ENCODE measurements at regions not wholly inside any gene's neighbourhood (a gene's known extent, or its start where the extent isn't known, plus 50 kb on each side); places are given as distances from the start of the nearest gene placed in this dataset.

- H3K4me3 ChIP-seq (replicated peaks in 1 of 2; ENCODE audit: low read depth in 1 of 2, low read length in 2 of 2): no peak overlapping the region
- no peaks in the 10 kb centered on the region for H3K79me2 ChIP-seq (ENCODE audit: insufficient read depth, low read length)
- no peak for TF ChIP-seq REST (IDR thresholded peaks at IDR 0.05; ENCODE audit: low read depth)
- TF ChIP-seq POLR2A (IDR thresholded peaks at IDR 0.05; ENCODE audit: borderline replicate concordance, extremely low read depth, insufficient read depth, insufficient read length): no peak
- TF ChIP-seq CBX3 (IDR thresholded peaks at IDR 0.05; ENCODE audit: low read depth): no peak
- no peak for TF ChIP-seq EZH2phosphoT487 (IDR thresholded peaks at IDR 0.05; ENCODE audit: borderline replicate concordance)
- TF ChIP-seq POLR2AphosphoS5 (IDR thresholded peaks at IDR 0.05; ENCODE audit: low read depth, low read length): no peak
- TF ChIP-seq ZBTB33 (IDR thresholded peaks at IDR 0.05; ENCODE audit: extremely low read depth, insufficient replicate concordance, low read length): no peak
- TF ChIP-seq MAX (IDR thresholded peaks at IDR 0.05): no peak
- TF ChIP-seq SP1 (IDR thresholded peaks at IDR 0.05; ENCODE audit: low read depth): no peak
- no peak for TF ChIP-seq FOSL1 (IDR thresholded peaks at IDR 0.05; ENCODE audit: low read depth)
- H3K9me3 ChIP-seq (ENCODE audit: control insufficient read depth in 1 of 2, insufficient read depth in 1 of 2, low read depth in 1 of 2, low read length in 2 of 2): no peaks in the 10 kb centered on the region
- H3K4me1 ChIP-seq (ENCODE audit: control insufficient read depth in 1 of 2, insufficient read depth in 2 of 2, low read length in 2 of 2): no peaks in the 10 kb centered on the region
- no peak overlapping the region for H3K27ac ChIP-seq (ENCODE audit: low read depth, low read length)
- POLR2A ChIA-PET: no interaction called here
- H3K9me2 ChIP-seq (ENCODE audit: insufficient read depth): no peaks in the 10 kb centered on the region
- intact Hi-C loops (cut with micrococcal nuclease): no loop called here
- no peaks in the 10 kb centered on the region for H4K20me1 ChIP-seq (ENCODE audit: insufficient read depth)
- CTCF ChIA-PET: no interaction called here
- no peaks in the 10 kb centered on the region for H3K27me3 ChIP-seq (ENCODE audit: insufficient read depth, low read length)
- H3K36me3 ChIP-seq (ENCODE audit: control insufficient read depth in 1 of 2, insufficient read depth in 2 of 2, low read length in 2 of 2): no peaks in the 10 kb centered on the region
- ATAC-seq (no peak), DNase-seq (ENCODE audit: low read depth, low spot score) (no peak)
- RAD21 ChIA-PET (ENCODE audit: low non-redundant PET in 1 of 2, low total read pairs in 2 of 2, uncharacterized antibody in 2 of 2, unreplicated experiment in 2 of 2): no interaction called here
- no TSS peak for BruUV-seq (replicated peaks)
- no peak overlapping the region for H2AFZ ChIP-seq (ENCODE audit: low read depth, low read length, poor library complexity, severe bottlenecking)
- no peak overlapping the region for H3K4me2 ChIP-seq (ENCODE audit: low read length)
- no peak overlapping the region for H3K9ac ChIP-seq (ENCODE audit: low read length)
Observed at GRCh38 chr7:343227-343822, 53.4 kb downstream of the FOXL3 start.
